ENCODE measurements at regions not wholly inside any gene's neighbourhood (a gene's known extent, or its start where the extent isn't known, plus 50 kb on each side); places are given as distances from the start of the nearest gene placed in this dataset.

DNA sequence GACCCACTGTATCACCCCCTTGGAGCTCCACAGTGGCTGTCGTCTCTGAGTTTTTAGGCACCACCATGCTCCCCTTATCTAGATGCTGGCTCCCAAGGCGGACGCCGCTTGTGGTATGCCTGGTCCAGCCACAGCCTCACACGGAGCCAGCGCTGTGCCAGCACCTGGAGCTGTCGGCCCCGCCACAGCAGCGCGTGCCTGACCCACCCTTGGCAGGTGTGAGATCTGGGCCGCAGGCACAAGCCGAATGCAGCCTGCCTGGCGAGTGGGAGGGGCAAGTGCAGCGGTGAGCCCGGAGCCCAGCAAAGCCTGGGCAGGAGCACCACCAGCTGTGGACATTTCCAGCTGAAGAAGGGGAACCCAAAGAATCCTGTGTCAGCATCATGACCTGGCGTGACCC is 91.9 kb upstream of the BACE2 start:
- no peak for DNase-seq

DNA sequence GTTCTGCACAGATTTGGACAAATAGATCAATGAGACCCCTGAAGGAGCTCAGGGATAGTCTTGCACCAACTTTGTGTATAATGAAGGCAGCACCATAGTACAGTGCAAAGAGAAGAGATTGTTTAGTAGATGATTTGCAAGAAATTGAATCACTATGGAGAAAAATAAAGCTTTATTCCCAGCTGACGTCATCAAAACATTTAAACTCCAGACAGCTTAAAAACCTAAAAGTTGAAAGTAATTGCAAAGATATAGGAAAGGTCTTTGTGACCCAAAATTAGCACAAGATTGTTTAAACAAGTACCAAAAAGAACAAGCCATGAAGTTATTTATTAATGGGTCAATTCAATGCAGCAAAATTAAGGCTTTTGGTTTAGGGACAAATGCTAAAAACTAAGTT is 88.8 kb upstream of the BACE2 start:
- DNase-seq: no peak

DNA sequence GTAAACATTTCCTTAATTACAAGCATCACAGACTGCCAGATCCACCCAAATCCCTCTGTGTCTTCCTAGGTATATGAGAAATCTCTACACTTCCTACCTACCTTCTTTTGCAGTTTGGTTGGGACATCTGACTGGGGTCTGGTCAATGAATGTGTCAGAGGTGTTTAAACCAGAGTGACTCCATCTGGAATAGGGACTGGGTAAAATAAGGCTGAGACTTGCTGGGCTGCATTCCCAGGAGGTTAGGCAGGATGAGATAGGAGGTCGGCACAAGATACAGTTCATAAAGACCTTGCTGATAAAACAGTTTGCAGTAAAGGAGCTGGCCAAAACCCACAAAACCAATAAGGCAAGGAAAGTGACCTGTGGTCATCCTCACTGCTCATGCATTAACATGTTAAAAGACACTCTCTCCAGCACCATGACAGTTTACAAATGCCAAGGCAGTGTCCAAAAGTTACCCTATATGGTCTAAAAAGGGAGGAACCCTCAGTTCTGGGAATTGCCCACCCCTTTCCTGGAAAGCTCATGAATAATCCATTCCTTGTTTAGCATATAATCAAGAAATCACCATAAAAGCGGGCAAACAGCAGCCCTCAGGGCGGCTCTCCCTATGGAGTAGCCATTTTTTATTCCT is 87.4 kb upstream of the BACE2 start:
- DNase-seq: no peak

DNA sequence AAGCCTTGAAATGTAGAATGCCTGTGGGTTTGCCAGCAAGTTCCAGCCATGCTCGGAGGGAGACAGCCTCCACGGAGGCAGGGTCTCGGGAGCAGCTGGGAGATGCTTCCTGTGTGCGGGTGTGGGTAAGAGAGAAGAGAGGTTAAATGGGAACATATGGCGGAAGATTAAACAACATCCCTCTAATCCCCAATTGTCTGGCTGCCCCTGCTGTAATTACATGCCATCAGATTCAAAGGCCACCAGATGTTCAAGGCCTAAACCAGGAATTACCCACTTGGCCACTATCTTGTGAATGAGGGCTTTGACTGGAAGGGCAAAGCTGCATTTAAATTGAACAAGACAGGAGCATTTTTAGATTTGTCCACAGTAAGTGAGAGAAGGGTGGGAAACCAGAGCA is 81.4 kb upstream of the BACE2 start:
- DNase-seq: no peak

DNA sequence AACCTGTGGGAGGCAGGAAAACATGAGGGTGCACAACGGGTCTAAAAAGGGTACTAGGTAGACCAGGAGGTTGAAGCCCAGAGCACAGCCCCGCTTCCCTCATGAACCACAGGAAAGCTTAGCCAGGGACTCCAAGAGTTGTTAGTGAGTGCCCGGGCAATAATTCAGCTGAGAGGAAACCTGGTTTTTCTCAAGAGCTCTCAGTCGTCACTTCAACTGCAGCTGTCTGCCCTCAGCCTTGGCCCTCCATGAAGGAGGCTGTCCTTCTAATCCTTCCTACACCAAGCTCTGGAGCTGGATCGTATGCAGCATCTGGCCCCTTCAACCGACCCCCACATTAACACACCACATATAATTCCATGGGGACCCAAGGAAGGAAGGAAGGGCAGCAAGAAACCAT is 77.0 kb upstream of the BACE2 start:
- no peak for DNase-seq

DNA sequence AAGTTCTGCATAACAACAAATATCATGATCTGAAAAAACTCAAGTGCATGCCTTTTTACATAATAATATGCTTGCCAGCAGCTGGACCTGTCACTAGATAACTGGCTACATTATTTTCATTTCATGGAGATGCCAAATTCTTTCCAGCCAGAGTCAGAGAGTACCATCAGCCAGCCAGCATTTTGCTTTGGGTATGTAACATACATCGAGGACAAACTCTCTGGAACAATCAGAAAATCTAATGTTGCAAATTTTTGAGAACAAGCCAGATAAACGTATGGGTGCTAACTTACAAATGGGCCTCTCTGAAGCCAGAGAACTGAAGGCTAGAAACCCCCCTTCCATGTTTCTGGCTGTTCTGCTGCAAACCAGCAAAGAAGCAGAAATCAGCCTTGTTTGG is 76.3 kb upstream of the BACE2 start:
- no peak for DNase-seq

DNA sequence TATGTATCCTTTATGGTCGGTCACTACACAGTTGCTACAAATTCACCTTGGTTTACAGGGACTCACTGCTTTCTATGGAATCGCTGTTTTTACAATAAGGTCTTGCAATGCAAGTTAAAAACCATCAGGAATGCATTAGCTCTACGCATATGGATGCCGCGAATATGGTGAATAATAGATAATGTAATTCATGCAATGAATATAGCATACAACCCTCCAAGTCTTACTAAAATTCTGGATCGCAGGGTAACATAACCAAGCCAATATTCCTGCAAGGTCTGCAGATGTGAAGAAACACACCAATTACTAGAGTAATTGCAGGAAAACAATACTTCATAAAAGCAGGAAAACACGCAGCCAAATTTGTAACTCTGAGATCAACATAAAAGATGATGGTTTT is 75.6 kb upstream of the BACE2 start:
- DNase-seq: no peak

DNA sequence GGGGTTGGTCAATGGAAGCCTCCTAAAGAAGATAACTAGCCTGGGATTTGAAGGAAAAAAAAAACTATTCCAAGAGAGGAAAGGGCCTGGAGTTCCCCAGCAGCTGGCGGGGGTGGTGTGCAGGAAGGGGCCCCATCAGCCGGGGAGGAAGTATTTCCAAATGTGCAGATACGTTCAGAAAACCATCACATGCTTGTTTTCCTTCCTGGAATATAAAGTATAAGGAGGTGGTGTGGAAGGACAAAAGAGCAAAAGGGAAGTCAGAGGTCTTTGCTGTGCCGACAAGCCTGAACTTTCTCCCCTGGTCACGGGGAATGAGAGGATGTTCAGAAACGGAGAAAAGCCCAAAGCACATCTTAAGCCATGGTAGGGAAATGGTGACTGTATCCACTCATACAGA is 72.0 kb upstream of the BACE2 start:
- no peak for DNase-seq

DNA sequence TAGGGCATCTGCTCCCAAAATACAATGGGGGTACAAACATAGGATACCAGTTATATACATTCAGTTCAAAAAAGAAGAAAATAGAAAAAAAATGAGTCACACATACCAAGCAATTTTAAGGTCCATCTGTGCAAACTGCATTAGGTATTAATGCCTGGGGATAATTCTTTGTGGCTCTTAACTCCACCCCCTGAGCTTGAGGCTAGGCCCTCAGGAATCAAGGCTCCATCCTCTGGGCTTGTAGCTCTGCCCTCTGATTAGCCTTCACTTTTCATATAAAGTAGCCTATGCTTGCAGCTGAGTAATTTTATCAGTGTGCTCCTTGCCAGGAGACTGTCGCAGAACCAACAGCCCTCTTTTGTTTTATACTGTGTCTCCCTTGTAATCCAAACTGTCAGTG is 69.9 kb upstream of the BACE2 start:
- no peak for DNase-seq

DNA sequence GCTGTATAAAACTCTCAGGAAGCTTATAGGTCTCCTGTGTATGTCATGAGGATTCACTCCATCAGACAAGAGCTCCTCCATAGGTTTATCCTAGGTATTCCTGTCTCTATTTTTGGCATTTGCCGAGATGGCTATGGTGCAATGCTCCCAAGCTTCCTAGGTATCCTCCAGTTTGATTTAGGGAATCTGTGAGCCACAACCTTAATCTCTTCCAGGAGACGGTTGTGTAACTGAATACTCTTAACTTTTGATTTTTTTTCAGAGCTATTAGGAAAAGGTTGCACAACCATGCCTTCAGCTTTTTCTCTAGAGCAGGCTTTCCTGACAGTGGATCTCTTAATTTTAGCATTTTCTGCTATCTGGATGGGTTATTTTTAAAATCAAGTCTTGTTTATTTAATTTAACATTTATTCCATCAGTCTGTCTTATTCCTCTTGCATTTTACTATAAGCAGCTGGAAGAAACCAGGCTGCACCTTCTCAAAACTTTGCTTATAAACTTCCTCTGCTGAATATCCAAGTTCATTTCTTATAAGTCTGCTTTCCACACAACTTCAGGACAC is 69.4 kb upstream of the BACE2 start:
- DNase-seq: no peak

DNA sequence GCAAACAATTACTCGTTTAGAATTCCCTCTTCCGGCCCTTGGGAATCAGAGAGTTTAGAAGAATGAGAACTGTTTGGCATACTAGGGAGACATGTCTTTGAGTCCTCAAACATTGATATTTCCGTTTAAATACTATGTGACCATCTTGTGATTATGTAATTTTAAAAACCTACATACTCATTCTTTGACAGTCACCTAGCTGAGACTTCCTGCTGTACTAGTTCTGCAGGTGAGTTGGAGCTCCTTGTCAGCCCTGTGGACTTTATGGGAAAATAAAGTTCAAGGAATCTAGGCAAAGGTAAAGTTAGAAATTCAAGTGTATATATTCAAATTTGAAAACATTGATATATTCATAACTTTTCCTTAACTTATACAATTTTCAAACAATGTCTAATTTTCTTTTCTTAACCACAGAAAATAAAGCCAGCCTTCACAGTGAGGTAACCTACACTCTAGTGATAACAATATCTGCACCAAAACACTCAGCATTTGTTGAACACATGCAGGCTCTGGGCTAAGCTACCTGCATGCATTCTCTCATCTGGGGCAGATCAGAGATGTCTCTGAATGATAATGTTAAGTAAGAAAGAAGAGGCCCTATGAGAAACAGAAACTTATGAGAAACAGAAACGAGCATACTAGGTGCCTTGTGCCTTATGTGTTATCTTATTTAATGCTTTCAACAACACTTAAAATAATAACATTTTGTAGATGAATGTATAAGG is 67.0 kb upstream of the BACE2 start:
- no peak for DNase-seq

DNA sequence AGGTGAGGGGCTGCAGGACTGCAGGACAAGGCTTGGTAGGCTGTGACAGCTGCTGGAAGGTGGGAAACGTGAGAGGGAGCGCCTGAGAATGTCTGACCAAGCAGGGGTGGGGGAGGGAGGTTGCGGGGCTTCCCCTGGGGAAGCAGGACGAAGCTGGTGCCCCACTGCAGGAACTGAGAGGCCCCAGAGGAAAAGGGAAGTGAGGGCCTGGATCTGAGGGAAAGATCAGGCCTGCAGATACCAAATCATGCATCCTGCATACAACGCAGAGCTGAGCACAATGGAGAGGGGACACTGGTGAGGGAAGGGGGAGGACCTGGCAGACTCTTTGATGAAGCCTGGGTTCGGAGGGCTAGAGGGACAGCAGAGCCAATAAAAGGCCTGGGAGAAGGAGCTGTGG is 65.7 kb upstream of the BACE2 start:
- no peak for DNase-seq

DNA sequence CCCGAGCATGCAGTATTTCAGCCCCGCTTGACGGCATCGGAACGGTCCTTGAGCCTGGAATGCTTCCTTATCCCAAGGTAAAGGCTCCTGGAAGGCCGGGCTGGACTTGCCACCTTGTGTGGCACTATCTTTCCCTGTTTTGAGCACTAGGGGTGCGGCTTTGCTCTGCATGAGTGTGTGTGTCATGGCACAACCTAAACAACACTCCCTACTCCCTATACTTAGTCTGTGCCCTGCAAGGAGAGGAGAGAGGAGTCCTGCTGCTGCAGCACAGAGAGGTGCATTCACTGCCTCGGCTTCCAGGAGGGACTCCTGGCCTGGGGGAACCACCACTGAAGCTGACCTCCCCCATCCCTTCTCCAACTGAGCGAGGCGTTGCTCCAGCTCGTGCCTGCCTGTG is 60.4 kb upstream of the BACE2 start:
- DNase-seq: no peak

DNA sequence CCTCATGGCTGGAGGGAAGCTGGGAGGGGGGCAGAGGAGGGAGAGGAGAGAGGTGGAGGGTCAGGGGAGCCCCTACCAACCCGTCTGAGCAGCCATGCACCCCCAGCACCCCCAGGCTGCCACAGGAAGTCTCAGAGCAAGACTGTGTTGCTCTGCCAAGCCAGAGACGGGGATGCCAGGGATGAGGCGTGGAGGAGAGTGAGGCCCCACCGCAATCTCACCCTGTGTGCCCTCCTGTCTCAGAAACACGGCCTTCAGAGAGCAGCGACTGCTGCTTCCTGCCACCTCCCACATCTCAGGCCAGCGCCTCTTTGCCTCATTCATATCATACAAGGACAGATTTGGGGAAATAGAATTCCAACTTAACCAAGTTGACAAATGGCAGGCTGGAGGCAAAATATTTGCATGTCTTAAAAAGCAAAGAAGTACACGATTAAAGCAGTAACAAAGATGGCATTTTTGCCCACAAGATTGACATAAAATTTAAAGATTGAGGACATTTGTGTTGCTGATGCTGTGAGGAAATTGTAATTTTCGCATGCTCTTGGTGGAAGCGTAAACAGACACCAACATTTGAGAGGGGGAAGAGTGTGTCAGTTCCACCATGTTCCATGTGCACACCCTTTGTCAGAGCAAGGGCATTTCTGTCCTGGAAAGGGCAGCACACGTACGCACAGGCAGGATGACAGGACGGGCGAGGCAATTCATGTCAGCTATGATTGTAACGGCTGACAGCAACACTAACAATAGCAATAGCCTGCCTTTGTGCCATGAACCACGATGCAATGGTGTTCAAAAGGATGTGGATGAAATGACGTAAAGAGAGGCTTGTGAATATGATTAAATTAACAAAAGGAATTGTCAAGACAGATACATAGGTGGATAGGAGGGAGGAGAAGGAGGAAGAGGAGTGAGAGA is 59.0 kb upstream of the BACE2 start:
- DNase-seq: no peak

DNA sequence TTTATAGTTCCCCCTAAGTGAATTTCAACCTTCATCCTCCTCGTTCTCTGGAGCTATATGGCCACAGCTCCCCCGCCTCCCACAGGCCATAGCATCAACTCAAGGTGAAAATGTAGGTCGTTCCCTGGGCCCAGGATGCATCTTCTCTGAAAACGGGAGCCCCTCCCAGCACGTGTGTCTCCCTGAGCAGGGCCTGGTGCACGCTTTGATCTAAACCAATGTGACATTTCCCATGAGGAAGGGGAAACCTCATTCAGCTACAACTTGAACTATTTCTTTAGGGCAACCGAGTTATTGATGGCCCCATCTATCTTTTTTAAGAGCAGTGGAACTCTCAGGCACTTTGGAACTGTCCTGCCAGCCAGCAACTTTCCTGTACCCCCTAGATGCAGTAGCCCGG is 57.8 kb upstream of the BACE2 start:
- DNase-seq: no peak

DNA sequence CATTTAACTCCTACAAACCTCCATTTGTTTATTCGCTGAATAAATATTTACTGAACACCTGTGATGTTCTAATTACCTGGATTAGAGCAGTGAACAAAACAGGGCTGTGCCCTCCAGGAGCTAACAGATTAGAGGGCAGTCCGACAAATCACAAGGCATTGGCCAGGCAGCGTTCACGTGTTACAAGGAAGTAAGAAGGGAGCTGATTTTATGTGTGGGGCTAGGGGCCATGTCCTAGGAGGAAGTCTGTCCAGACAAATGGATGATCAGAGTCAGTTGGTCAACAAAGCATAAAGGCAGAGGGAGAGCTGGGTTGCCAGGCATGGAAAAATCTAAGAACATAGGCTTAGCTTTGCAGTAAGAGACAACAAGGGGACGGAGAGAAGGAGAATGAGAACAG is 57.3 kb upstream of the BACE2 start:
- DNase-seq: no peak

DNA sequence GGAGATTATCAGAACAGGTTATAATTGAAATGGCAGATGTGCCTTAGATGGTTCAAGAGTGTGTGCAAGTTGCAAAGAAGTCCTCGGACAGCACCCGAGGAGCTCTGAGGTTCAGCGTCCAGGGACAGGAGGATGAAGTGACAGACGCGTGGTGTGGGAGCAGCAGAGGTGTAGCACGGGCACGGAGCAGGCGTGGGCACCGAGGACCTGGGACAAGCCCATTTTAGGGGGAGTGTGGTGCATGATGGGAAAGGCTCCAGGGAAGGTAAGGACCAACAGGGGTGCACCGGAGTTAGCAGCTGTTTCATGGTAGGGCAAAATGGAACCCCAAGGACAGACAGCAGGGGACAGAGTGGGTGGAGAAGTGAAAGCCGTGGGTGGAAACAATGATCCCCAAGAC is 56.3 kb upstream of the BACE2 start:
- no peak for DNase-seq

DNA sequence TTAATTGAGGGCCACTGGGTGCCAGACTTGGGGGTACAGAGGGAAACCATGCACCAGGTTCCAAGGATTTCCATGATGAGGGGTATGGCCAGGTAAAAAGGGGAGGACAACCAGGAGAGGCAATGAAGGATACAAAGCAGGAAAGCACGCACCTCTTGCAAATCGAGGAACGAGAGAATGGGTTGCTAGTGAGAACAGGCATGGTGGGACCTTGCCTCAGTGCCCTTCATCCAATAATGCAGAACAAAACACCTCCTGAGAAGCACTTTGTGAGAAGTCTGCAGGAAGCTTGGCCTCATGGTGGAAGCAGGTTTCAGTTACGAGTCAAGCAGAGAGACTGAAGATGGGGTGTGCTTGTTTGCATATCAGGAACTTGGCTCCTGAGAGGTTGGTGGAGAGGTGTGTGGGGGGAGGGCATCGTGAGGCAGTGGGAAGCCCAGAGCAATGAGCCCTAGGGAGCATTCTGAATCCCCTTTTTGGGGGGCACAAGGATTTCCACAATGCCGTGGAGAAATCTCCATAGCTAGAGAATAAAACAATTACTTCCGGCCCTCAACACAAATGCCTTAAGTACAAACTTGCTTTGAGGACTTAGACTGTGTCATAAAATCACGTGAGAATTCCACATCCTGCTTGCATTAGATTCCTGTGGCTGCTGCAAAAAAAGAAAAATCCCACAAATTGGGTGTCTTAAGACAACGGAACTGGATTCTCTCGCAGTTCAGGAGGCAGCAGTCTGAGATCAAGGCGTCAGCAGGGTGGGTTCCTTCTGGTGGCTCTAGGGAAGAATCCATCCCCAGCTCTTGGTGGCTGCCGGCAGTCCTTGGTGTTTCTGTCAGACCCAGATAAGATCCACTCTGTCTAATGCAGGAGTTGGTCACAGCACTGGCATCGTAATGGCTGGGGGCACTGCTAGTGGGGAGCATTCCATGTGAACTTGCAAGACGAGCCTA is 54.9 kb upstream of the BACE2 start:
- peak; percentile 35 for DNase-seq

DNA sequence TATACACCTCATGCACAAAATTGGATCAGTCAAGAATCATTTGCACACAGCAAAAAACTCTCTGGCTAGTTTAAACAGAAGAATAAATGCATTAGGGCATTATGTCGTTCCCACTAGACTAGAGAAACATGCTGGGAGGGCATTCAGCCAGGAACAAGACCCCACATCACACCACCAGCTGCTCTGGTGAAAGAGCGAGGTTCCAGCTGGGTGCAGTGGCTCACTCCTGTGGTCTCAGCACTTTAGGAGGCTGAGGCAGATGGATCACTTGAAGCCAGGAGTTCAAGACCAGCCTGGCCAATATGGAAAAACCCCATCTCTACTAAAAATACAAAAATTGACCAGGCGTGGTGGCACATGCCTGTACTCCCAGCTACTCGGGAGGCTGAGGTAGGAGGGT is 52.1 kb upstream of the BACE2 start:
- DNase-seq: no peak
